HG02759 (cell line): ENCODE measurements at regions not wholly inside any gene's neighbourhood (a gene's known extent, or its start where the extent isn't known, plus 50 kb on each side); places are given as distances from the start of the nearest gene placed in this dataset.
"Not testable (repeated sequence)": the region's sequence is repeated elsewhere in the genome, so short reads cannot be mapped to it uniquely, and the experiment has no call there.

Experiments
- ATAC-seq: cut with Tn5 transposase; IDR thresholded peaks from one replicate; pipeline ENCODE4 v1.9.1; 2021; ENCODE audit warnings: mild to moderate bottlenecking, moderate library complexity; ENCODE audit not compliant: unreplicated experiment

GRCh38 chr11:49499117-49499516 is 290.7 kb upstream of the FOLH1 start:
- no peak for ATAC-seq

- no peak for ATAC-seq
Measured at GRCh38 chr11:49505231-49505630, 296.8 kb upstream of the FOLH1 start.

GRCh38 chr11:49526240-49526829 is 317.9 kb upstream of the FOLH1 start:
- ATAC-seq: peak; percentile 97

- ATAC-seq: no peak
Measured at GRCh38 chr11:49533204-49533603, 324.8 kb upstream of the FOLH1 start.

GRCh38 chr11:49538927-49539326 is 330.5 kb upstream of the FOLH1 start:
- not testable (repeated sequence) for ATAC-seq

GRCh38 chr11:49558261-49558847 is 350.0 kb upstream of the FOLH1 start:
- not testable (repeated sequence) for ATAC-seq

- ATAC-seq: not testable (repeated sequence)
Measured at GRCh38 chr11:49560593-49560992, 352.2 kb upstream of the FOLH1 start.

GRCh38 chr11:49561240-49561880 is 353.0 kb upstream of the FOLH1 start:
- not testable (repeated sequence) for ATAC-seq

- ATAC-seq: not testable (repeated sequence)
Measured at GRCh38 chr11:49562262-49562661, 353.9 kb upstream of the FOLH1 start.

- ATAC-seq: not testable (repeated sequence)
Measured at GRCh38 chr11:49579492-49579891, 371.1 kb upstream of the FOLH1 start.

GRCh38 chr11:49585495-49585894 is 366.7 kb upstream of the OR4C13 start:
- not testable (repeated sequence) for ATAC-seq

GRCh38 chr11:49608892-49609291 is 343.3 kb upstream of the OR4C13 start:
- not testable (repeated sequence) for ATAC-seq

- ATAC-seq: not testable (repeated sequence)
Measured at GRCh38 chr11:49623872-49624271, 328.3 kb upstream of the OR4C13 start.

GRCh38 chr11:49670705-49671104 is 281.5 kb upstream of the OR4C13 start:
- ATAC-seq: not testable (repeated sequence)

- not testable (repeated sequence) for ATAC-seq
Measured at GRCh38 chr11:49702121-49702520, 250.1 kb upstream of the OR4C13 start.

GRCh38 chr11:49750447-49750846 is 201.7 kb upstream of the OR4C13 start:
- not testable (repeated sequence) for ATAC-seq

GRCh38 chr11:49750960-49751359 is 201.2 kb upstream of the OR4C13 start:
- not testable (repeated sequence) for ATAC-seq

GRCh38 chr11:49780791-49781190 is 171.4 kb upstream of the OR4C13 start:
- ATAC-seq: not testable (repeated sequence)

GRCh38 chr11:49782000-49782399 is 170.2 kb upstream of the OR4C13 start:
- ATAC-seq: not testable (repeated sequence)

GRCh38 chr11:49783841-49784240 is 168.3 kb upstream of the OR4C13 start:
- ATAC-seq: not testable (repeated sequence)

- ATAC-seq: not testable (repeated sequence)
Measured at GRCh38 chr11:49789787-49790186, 162.4 kb upstream of the OR4C13 start.

GRCh38 chr11:49798206-49798837 is 153.9 kb upstream of the OR4C13 start:
- not testable (repeated sequence) for ATAC-seq
